ENCODE measurements at regions not wholly inside any gene's neighbourhood (a gene's known extent, or its start where the extent isn't known, plus 50 kb on each side); places are given as distances from the start of the nearest gene placed in this dataset.

DNA sequence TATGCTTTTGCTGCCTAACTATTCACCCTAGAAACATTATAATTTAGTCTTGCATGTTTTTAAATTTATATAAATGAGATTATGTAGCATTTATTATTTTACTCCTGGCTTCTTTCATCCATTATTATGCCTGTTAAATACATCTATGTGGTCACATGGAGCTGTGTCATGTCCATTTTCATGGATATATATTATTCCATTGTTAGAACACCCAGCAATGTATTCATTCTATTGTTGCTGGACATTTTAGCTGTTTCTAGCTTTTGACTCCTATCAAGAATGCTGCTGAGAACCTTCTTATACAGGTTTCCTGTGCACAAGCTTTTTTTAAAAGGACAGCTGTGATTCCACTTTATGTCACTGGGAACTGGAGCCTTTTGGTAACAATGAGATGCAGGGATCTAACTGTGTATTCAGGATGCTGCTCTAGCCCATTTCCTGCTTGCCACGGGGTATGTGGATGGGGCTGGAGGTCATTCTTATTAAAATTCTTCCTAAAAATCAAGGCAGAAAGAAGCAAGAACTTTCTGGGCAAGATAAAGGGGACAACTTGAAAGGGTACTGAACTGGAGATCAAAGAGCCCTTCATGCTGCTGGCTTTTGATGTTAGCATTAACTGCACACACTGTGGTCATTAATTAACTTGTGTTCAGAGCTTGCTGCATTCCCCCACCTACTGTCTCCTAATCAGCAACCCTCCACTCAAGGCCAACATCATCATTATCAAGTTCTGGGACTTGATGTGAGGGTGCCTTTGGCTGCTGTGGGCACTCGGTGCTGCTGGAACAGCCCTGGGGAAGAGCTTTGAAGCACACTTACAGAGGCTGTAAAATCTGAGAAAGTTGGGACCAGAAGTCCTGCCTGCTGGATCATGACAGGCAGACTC is 96.6 kb upstream of the AKIRIN2 start:
- DNase-seq, result no peak

DNA sequence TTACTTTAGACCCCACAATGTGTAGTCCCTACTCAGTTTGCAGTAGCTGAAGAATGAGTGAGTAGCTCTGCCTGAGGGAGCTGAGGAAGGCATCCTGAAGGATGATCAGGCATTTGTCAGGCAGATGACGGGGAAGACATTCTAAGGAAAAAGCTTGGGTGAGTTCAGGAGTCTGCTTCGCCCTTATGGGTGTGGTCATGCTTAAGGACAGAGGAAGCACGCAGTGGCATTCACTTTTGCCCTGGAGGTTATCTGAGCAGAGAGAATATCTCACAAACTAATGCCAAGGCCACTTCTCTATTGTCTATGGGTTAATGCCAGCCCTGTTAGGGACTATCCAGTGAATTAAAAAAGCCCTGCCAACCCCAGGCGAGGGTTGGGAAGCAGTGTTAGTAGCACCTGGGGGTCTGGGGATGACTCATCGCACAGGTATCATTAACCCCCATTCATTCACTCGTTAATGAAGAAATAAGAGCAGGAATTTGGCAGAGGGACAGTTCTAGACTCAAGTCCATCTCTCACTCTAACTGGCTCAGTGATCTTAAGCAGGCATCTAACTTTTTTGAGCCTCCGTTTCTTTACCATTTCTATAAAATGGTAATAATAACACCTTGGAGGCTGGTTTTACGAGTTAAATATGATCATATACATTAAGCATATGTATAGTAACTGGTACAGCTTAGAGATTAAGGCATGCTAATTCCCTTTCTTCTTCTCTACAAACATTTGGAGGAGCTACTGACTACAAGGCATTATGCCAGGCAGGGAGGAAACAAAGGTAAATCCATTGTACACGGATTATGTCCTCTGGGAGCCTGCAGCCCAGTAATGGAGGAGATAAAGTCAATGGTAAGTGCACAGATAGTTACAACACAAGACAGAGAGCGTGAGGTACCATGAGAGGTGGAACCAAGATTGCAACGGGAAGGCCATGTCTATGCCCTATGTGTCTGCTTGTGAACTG is 93.2 kb upstream of the AKIRIN2 start:
- no peak for DNase-seq

DNA sequence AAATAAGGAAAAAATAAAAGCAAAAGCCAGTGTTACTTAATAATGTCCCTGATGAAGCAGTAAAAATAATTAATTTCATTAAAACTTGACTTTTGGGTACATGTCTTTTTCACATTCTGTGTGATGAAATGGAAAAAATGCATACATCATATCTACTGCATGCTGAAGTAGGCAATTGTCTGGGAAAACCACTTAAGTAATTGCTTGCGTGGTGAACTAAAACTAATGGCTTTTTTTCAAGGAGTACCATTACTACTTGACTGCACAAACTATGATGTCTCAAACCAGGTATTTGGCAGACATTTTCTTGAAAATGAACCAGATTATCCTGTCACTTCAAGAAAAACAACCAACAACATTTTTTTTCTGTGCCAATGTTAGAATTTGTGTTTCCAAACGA is 91.3 kb upstream of the AKIRIN2 start:
- DNase-seq, result no peak

DNA sequence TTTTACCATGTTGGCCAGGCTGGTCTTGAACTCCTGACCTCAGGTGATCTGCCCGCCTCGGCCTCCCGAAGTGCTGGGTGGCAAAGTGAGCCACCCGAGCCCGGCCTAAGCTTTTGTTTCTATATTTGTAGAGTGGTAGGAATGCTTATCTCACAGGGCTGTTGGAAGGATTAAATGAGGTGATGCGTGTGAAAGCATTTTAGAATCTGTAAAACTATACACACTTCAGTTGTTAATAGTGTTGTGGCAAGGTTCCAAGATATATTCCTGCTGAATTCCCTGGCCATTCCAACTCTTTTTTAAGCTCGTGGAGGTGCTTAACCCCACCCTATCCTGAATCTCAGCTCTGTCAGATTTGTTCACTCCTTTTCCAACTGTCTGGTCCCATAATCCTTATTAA is 89.9 kb upstream of the AKIRIN2 start:
- no peak for DNase-seq

DNA sequence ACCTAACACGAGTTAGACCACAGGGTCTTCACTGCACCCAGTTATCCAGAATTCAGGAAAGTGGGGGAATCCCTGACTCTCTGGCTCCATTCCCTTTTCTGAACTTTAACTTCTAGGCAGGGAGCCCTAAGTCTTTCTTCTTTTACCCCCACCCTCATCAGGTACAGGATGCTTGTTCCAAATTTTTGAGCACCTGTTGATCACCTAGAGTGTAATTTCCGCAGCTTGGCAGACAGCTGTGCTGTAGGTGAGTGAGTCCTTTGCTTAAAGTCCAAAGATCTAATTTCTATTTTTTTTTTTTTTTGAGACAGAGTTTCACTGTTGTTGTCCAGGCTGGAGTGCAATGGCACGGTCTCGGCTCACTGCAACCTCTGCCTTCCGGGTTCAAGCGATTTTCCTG is 89.5 kb upstream of the AKIRIN2 start:
- DNase-seq, result no peak

DNA sequence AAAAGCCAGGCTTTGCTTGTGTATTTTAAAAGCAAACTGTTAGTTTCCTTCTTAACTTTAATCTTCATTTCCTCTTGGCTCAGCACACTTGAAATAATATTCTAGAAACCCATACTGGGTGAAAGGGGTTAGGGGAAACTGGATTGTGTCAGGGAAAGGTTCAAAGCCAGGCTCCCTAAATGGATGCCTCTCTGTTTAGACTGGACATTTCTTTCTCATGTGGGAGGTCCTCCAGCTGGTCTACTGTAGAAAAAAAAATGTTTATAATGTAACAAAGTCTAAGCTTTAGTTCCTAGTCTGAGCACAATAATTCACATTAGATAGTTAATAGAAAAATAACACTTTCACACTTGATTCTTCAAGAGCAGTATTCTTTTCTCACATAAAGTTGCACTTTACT is 89.0 kb upstream of the AKIRIN2 start:
- no peak for DNase-seq

DNA sequence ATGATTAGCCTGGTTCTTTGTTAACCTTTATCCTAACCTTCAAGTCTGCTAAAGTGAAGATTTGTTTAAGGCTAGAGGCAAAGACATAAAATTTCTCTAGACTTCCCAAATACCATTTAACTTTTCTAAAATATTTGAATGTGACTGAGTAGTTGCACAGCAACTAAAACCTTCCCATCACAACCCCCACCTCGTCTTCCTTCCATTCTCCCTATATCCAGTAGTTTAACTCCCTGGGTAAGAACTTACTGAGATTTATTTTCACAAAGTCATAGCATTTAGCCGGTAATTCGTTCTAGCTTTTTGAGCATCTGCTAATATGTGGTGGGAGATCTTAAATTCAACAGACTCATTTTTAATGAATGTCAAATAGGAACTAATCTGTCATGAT is 87.9 kb upstream of the AKIRIN2 start:
- DNase-seq, result no peak

DNA sequence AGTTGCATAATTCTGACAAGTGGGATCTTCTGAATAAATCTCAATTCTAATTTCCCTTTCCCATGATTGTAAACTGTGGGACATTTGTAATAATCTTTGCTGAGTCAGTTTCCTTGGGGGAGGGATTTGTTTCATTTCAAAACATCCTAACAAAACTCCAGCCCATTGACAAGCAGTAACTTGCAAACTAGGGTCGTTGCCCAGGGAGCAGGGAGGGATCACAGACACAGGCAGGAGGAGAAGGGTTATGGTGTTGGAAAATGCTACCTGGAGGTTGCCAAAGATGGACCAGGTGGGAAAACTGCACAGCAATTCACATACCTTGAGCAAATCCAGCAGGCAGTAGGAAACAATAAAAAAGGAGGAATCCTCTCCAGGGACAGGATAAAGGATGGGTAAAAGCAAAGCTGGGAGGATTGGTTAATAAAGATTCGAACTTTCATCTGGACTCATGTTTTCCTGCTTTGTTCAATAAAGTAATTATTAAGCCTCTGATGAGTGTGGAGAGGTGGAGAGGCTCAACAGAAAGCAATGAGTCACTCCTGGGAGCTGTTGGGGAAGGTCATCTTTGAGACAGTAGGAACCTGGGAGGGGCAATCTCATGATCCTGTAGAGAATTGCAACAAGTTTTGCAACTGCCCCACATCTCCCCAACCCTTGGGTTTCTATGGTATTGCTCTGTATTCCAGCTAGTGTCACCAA is 87.3 kb upstream of the AKIRIN2 start:
- no peak for DNase-seq

DNA sequence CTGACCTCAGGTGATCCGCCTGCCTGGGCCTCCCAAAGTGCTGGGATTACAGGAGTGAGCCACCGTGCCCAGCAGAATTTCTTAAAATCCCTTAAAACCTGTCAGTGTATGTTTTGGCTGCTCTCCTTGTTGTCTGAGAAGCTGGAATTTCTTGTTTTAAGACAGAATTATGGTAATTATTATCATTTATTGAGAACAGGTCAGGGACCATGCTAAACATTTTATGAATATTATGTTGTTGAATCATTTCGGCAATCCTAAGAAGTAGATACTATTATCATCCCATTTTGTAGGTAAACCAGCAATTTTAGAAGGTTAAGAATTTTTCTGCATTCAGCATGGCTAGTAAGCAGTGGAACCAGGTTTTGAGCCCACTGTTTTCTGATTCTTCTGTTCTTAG is 86.1 kb upstream of the AKIRIN2 start:
- no peak for DNase-seq

DNA sequence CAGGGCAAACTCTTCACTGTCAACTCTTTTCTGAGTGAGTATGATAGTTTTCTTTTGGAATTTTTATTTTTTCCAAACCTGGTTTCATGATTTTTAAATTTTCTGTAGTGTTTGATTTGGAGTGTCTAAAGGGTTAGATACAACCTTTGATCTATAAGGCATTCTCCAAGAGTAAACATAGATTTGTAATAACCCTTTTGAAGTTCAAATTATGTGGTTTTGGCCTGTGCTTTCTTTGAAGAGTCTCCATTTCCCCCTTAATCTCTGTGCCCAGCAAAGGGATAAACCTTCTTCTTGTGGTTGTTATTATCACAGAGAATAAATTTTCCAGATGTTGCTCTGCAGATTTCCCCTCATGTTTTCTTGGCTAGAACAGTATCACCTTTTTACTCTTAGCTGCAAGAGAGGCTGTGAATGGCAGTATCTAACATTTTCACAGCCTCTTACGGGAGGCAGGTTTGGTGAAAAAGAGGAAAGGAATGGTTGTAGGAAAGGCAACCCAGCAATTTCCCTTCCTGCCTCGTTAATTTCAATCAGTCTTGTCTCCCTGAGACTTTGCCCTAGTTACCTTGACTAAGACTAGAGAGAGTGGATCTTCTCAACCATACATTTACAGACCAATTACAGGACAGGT is 83.3 kb upstream of the AKIRIN2 start:
- DNase-seq, result no peak

DNA sequence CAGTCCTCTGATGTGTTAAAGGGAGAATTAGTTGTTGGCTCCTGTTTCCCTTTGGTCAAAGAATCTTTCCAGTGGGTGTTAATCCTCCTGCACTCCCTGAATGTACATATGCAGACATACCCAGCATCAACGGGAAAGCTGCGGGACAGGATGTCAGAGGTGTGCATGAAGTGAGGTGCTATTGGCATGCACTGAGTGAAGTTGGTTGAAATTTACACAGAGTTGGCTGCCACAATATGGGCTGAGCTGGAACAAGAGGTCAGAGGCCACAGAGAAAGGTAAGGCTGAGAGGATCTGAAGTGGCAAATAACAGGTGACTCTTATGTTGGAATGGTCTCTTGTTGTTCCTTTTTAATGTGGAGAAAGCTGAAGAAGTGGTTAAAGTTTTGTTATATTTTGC is 82.7 kb upstream of the AKIRIN2 start:
- no peak for DNase-seq

DNA sequence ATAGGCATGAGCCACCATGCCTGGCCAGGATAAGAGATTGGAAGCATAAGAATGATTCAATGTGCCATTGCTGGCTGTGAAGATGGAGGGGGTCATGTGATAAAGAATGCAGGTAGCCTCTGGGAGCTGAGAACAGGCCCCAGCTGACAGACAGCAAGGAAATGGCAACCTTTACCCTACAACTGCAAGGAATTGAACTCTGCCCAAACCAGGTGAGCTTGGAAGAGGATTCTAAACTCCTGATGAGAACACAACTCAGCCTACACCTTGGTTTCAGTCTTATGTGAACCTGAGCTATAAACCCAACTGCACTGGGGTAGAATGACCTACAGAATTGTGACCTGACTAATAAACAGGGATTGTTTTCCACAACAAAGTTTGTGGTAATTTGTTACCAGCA is 82.0 kb upstream of the AKIRIN2 start:
- no peak for DNase-seq

DNA sequence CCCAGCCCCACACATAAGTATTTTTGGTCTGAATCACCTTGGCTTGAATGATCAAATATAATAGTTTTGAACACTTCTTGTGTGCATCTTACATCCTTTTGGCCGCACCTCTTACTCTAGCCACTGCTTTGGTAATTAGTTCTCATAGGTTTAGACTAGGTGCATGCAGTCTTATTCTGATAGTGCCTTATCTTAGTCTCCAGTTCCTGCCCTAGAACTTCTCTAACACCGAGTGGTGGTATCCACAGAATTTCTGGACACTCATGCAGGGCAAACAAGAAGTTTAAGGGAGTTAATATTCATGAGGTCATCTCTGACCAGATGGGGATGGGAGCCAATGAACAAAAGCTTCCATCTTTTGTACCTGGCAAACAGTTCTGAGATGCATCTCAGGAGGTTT is 77.5 kb upstream of the AKIRIN2 start:
- no peak for DNase-seq

DNA sequence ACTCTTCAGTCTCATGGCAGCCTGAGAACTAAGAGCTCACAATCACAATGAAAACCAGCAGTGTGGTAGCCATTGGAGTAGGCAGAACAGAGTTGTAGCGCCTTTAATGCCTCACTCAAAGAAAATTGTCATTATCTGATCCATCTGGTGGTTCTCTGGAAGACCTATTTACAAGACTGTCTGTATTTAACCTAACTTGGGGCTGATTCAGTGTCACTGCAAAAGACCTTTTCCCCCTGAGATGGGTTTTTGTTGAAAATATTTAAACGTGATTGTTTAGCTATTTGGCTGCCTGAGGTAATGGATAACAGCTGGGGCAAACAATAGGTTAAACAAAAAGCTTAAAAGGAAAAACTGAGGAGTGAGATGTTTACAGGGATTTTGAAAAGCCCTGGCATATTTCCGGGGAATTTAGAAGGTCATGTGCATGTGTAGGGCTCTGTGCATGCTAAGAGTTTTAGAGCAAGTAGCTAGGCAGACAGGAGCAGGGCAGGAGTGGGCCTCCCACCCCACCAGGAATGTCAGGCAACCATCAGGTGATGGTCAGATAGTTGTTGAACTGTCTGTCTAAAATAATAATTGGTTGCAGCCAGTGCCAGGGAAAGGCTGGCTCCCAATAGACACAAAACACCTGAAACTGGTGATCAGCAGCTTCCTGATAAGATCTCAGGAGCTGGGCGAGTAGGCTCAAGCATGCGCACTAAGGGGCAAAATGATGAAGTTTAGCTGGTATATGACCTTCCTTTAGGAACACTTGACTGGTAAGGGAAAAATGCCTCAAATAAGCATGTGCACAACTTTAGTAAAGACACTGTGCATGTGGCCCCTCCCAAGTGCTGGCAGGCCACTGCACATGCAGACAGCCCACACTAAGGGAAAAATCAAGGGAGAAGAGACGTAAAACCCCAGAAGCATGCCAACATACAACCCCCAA is 70.8 kb upstream of the AKIRIN2 start:
- no peak for DNase-seq

DNA sequence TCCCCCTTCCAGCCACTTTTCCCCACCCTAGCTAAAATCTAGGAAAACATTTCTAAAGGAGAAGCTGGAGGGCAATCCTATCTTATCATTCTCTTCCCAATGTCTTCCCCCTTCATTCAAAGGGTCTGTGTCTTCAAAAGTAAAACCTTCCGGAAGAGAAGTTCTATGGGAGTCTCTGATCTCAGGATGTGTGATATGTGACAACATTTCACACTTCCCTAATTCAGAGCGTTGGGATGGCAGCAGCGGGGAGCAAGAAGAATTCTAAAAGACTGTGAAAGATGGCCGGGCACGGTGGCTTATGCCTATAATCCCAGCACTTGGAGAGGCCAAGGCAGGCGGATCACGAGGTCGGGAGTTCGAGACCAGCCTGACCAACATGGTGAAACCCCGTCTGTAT is 65.4 kb upstream of the AKIRIN2 start:
- no peak for DNase-seq

DNA sequence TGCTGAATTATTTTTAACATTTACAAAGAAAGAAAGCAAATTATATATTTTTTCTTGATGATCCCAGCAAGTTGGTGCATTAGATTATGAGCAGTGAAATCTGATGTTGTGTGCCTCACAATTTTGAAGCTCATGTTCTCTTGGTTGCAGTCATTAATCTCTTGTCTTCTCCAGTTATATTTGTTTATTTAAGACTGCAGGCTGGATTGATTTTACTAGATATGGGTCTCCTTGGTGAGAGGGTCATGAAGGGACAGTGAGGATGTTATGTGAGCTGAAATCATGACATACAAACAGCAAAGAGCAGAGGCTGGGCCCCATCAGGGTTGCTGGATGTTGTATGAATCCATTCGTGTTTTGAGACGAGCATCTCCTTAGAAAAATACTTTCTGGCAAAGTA is 64.2 kb upstream of the AKIRIN2 start:
- no peak for DNase-seq

DNA sequence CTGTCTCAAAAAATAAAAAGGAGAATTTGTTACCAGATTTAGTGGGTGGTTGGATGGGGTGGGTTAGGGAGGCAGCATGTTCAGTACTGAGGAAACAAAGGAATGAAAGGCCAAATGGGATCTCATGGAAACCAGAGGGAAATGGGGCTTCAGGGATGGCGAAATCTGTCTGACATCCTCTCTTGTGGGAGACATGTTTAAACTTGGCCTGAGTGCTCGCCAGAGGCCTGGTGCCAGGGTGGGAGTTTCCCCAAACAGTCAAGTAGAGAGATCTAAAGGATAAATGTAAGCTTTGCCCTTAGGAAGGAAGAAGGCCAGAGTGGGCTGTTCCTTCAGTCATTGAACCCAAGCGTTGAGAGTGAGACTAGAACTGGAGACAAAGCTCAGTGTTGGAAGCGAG is 61.9 kb upstream of the AKIRIN2 start:
- DNase-seq, result no peak

DNA sequence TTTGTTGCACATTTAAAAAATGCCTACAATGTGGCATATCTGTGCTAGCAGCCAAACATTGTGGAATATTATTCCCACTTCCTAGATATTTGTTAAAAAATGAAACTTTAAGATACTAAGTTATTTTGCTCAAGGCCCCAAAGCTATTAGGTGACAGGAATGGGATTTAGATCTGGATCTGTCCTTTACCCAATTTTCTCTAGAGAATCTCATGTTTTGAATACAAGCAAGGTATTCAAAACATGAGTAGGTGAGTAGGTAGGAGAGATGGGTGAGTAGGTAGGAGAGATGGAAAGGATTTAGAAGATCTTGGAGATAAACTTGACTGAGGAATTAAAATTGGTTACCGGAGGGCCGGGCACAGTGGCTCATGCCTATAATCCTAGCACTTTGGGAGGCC is 61.2 kb upstream of the AKIRIN2 start:
- DNase-seq, result no peak

DNA sequence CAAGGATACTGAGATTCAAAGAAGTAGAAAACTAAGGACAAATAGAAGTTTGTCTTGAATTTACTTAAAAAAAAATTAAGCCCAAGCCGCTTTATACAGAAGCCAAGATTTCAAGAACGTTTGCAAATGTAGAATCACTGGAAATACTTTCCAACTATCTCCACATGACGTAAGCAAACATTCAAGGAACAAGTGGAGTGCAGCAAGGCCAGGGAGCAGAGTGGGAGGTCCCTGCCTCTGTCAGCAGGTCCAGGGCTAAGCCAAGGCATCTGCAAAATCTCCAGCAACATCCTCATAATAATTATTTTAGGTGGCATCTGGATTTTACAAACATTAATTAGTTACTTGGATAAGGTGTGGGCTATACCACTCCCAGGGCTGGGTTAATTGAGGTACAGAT is 60.1 kb upstream of the AKIRIN2 start:
- no peak for DNase-seq

DNA sequence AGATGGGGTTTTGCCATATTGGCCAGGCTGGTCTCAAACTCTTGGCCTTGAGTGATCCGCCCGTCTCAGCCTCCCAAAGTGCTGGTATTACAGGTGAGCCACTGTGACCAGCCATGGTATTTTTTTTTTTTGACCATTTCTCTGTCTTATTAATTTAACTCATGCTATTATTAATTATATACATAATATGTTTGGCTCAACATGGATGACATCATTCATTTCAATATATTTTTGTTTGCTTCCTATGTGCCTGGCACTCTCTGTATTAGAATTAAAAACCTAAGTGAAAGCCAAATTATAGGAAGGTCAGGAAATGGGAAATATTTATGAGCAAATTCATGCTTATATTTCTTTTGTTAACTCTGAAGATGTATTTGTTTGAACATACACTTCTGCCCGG is 55.8 kb upstream of the AKIRIN2 start:
- DNase-seq, result no peak

DNA sequence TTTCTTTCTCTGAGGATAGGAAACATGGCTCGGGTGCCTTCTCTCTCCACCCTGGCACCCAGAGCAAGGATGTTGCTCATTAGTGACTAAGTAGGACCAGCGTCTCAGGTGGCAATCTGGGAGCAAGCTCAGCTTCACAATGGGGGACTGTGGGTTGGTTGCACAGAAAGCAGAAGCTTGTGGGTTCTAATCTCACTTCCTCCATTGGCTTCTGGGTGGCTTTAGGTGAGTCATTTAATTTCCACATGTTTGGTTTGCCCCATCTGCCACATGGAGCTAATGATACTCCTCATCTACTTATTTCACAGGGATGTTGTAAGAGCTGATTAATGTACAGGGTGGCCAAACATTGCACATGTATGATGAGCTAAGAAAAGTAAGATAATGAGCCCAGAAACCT is 54.8 kb upstream of the AKIRIN2 start:
- peak; percentile 71 for DNase-seq

All from activated effector memory CD4-positive, alpha-beta T cell treated with anti-CD3 and anti-CD28 coated beads, Interleukin-2, amount 50 U/mL, for 16 hours (primary cell).